HG02884 (cell line): ENCODE measurements at regions not wholly inside any gene's neighbourhood (a gene's known extent, or its start where the extent isn't known, plus 50 kb on each side); places are given as distances from the start of the nearest gene placed in this dataset.

Experiments
- ATAC-seq: cut with Tn5 transposase; IDR thresholded peaks from one replicate; pipeline ENCODE4 v1.9.1; 2021; ENCODE audit warnings: mild to moderate bottlenecking, moderate library complexity; ENCODE audit not compliant: unreplicated experiment

GRCh38 chr3:166390303-166390702 is 553.1 kb upstream of the BCHE start:
- no peak for ATAC-seq

DNA sequence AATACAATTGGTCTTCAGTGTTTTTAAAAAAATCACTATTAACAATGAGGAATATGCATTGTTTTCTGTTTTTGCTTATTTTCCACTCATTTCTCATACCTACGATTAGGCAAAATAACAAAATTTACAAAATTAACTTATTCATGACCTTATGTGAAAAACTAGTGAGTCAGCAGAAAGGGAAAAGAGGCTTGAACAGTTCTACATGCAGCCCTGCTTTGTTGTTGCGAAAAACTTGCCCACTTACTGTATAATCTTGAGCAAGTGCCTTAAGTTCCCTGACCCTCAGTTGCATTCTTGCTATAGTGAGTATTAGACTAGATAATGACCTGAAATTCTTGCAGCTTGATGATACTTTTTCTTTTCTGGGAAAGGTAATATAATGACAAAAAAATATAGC is 551.1 kb upstream of the BCHE start:
- no peak for ATAC-seq

DNA sequence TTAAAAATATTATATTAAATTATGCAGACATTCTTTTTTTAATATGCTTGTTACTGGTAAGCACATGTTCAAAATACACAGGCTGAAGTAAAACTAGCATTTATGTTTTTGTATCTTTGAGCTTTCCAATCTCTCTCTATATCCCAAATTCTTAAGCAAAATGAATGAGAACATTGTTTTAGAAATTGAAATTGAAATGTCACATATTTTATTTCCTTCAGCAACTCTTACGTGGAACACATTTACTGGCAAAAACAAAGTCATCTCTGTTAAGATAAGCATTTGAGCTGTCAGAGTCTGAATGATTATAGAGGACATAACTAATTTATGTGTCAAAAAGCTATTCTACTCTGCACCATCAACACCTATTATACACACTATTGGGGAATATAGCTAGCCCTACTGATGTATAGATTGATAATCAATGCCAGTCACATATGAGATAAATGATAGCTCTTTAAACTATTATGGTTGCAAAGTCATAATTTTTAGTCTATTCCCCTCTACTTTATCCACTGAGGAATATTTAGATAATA is 535.4 kb upstream of the BCHE start:
- no peak for ATAC-seq

DNA sequence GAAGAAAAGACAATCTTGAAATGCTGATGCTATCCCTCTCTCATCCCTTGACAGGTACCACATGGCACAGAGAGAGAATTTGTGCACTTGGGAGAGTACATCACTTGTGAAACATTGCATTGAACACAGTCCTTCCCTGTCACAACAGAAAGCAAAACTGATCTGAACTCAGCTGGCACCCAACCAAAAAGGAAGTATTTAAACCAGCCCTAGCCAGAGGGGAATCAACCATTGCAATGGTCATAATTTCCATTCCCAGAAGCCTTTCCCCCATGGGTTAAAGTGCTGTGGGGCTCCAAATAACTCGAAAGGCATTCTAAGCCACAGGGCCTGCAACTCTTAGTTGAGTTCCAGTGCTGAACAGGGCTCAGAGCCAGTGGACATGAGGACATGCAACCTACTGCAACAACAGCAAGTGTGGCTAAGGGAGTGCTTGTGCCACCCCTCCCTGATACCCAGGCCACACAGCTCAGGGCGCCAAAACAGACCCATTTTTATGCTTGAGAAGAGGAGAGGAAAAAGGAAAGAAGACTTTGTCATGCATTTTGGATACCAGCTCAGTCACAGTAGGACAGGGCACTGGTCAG is 530.8 kb upstream of the BCHE start:
- no peak for ATAC-seq

- no peak for ATAC-seq
Measured at GRCh38 chr3:166362698-166363097, 525.5 kb upstream of the BCHE start.

- ATAC-seq, result no peak
Measured at GRCh38 chr3:166360720-166361119, 523.5 kb upstream of the BCHE start.

DNA sequence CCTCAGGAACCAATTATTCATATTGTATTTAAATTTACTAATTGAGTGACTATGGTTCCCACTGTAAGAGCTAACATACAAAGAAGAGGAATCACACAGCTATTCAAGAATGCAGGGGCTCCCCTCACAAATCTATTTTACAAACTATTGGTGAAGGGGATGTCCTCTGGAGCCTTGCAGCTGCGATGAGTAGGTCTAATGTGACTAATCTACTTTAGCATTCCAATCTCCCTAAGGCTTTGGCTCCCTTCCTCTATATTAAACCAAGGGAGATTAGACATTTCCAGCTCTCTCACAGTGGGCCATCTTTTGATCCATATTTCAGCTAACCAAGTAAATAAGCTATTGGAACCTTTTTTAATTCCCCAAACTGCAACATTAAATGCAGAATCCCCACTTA is 514.2 kb upstream of the BCHE start:
- no peak for ATAC-seq

DNA sequence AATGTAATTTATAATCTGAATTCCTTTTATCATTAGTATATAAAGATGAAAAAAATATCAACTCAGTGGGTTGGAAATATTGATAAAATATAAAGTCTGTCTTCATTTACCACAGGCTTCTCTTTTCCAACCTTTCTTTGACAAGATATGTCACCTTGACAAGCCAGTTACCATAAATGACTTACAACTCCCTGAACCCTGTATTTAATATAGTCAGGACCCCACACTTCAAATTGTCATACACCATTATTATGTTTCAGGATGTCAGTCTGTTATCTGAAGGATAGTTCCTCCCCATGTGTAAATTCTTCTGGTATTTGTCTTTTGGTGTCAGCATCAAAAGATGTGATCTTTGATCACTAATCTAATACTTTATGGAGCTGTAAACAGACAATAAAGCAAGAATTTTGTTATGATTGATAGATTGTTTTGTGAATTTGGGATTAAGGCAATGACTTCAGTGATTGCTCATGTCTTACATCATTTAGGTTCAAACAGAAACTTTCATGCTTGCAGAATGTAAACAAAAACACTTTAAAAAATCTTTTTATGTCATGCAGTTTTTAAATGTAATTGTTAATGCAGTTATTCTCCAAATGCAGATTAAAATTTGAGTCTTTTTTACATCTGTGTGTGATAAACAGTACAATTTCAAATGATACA is 503.5 kb upstream of the BCHE start:
- ATAC-seq, result no peak

DNA sequence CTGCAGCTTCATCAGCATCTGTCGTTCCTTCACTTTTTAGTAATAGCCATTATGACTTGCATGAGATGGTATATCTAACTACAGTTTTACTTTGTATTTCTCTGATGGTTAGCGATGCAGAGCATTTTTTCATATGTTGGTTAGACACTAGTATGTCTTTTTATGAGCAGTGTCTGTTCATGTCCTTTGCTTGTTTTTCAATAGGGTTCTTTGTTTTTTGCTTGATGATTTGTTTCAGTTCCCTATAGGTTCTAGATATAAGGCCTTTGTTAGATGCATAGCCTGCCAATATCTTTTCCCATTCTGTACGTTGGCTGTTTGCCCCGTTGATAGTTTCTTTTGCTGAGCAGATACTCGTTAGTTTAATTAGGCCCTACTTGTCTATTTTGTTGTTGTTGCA is 487.2 kb upstream of the BCHE start:
- ATAC-seq, result no peak

GRCh38 chr3:166322391-166322790 is 485.2 kb upstream of the BCHE start:
- no peak for ATAC-seq

- no peak for ATAC-seq
Measured at GRCh38 chr3:166307756-166308350, 470.6 kb upstream of the BCHE start.

DNA sequence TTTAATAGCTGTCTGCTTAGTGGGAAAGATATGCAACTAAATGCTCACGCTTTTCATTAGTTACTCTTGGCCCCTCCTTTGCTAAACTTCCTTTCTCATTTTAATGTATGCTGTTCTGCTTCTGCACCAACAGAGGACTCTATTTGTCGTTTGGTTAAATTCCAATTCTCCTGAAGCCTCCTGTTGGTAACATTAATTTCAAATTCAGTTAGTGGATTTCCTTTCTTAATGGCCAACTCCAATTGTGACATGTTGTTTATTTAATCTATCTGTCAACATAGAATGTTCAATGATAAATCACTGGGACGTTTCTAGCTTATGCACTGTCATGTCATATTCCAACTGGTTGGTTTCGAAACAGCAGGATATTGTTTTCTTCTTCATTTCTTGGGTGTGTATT is 467.4 kb upstream of the BCHE start:
- no peak for ATAC-seq

- no peak for ATAC-seq
Measured at GRCh38 chr3:166303681-166304080, 466.5 kb upstream of the BCHE start.

- ATAC-seq, result no peak
Measured at GRCh38 chr3:166302331-166302730, 465.1 kb upstream of the BCHE start.

DNA sequence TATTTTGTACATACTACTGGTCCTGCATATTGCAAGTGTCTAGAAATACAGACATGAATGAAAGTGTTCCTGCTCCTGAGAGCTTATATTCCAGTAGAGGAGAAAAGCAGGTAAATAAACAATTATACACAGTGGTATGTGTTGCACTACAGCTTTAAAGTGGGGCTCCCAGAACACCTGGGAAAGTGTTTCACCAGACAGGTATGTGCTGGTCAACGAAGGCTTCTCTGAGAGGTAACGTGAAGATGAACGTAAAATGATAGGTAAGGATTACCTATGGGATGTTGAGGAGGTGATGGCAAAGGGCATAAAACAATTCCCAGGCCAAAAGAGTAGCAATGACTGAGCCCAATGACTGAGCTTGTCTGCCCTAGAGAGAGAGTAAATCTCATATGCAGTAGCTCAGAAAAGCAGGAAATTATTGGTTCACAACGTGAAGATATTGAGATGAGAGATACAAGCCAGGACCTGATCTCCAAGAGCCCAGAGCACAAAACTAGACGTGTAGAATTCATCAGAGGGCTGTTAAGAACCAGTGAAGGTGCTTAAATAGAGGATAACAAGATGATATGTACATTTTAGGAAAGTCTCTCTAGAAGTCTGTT is 459.1 kb upstream of the BCHE start:
- no peak for ATAC-seq

DNA sequence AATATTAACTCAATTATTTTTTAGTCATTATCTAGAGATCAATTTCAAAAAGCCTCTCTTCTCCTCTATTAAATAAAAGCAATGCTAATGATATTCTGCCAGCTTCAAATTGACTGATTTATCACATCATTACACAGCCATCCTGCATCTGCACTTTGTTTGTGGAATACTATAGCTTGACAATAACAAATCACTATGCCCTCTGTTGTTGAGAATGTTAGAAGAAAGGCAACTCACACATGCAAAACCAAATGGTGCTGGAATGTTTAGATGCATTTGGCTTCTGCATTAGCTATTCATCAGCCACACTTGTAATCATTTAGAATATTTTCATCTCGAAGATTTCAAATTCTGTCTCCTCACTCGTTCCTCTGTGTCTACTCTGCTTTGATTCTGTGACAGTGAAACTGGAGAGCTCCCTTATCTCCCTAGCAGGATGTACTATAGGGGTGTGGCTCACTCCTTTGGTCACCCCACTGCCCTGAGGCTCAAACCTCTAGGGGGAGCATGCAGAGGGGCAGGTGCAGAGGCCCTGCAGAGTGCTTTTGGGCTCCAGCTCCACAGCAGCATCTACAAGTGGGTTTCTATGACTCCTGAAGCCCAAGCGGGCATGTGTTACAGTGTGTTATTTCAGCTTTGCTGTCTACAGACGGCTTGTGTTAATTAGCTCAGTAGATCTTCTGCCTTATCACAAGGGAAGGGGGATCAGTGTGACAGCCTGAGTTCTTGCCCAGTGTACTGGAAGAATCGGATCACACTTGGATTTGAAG is 454.1 kb upstream of the BCHE start:
- no peak for ATAC-seq

- no peak for ATAC-seq
Measured at GRCh38 chr3:166285001-166285400, 447.8 kb upstream of the BCHE start.

DNA sequence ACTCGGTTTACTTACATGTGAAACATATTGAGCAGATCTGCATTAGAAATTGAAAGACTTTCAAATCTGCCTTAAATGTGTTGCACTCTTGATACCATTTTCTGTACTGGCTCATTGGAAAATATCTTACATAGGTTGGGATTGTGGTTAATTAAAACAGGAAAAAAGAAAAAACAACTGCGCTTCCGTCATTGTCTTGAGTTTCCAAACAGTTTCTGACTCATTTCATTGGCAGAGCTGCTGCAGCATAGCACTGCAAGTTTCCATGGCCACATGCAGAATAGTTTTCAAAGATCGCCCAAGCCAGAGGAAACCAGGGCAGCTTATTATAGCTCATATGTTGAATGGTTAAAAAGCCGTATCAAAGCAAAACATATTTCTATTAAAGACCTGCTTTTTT is 446.6 kb upstream of the BCHE start:
- no peak for ATAC-seq

- no peak for ATAC-seq
Measured at GRCh38 chr3:166282931-166283330, 445.7 kb upstream of the BCHE start.

DNA sequence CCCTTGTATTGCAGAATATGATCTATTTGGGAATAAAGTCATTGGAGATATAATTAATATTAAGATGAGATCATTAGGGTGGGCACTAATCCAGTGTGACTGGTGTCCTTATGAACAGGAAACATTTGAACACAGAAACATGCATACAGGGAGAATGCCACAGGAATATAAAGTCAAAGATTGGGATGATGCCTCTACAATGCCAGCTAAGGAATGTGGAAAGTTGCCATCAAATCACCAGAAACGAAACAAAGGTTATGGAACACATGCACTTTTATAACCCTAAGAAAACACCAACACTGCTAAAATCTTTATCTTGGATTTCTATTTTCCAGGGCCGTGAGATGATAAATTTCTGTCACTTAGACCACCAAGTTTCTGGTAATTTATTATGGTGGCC is 442.4 kb upstream of the BCHE start:
- ATAC-seq, result no peak

DNA sequence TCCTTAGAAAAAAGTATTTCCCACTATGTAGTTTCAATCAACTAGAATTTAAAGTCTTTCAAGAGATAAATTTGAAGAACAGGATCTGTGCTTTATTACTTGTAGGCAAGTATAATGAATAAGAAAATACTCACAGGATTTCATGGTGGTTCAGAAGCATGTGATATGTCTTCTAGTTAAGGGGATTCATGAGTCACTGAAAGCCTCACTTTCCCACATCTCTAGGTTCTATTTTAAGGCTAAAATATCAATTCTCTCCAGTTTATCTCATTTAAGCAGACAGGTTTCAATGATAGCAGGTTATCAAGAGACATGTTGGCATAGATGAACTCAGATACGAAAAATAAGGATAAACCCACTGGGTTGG is 437.8 kb upstream of the BCHE start:
- ATAC-seq, result no peak
